NCI-H748 (cell line): ENCODE measurements at regions not wholly inside any gene's neighbourhood (a gene's known extent, or its start where the extent isn't known, plus 50 kb on each side); places are given as distances from the start of the nearest gene placed in this dataset.

Source experiments
- DNase-seq: peaks from one replicate; lab custom pipeline; 2025; ENCODE audit not compliant: unreplicated experiment; lab: John Stamatoyannopoulos, UW

GRCh38 chr3:168419091-168419490 lies 323.4 kb upstream of the GOLIM4 start:
- DNase-seq, result no peak

GRCh38 chr3:168417016-168417415 lies 321.3 kb upstream of the GOLIM4 start:
- no peak for DNase-seq

- no peak for DNase-seq
Measured at GRCh38 chr3:168416446-168416845, 320.7 kb upstream of the GOLIM4 start.

- DNase-seq, result no peak
Measured at GRCh38 chr3:168414149-168414548, 318.4 kb upstream of the GOLIM4 start.

- DNase-seq, result no peak
Measured at GRCh38 chr3:168407381-168407780, 311.7 kb upstream of the GOLIM4 start.

GRCh38 chr3:168405288-168405687 lies 309.6 kb upstream of the GOLIM4 start:
- DNase-seq, result no peak

GRCh38 chr3:168398371-168399025 lies 302.8 kb upstream of the GOLIM4 start:
- no peak for DNase-seq

- DNase-seq, result no peak
Measured at GRCh38 chr3:168396861-168397260, 301.1 kb upstream of the GOLIM4 start.

GRCh38 chr3:168395551-168395950 lies 299.8 kb upstream of the GOLIM4 start:
- DNase-seq, result no peak

GRCh38 chr3:168394439-168394838 lies 298.7 kb upstream of the GOLIM4 start:
- DNase-seq, result no peak

GRCh38 chr3:168386301-168386700 lies 290.6 kb upstream of the GOLIM4 start:
- no peak for DNase-seq

- no peak for DNase-seq
Measured at GRCh38 chr3:168384990-168385389, 289.3 kb upstream of the GOLIM4 start.

- no peak for DNase-seq
Measured at GRCh38 chr3:168383573-168383972, 287.8 kb upstream of the GOLIM4 start.

- DNase-seq, result no peak
Measured at GRCh38 chr3:168371846-168372245, 276.1 kb upstream of the GOLIM4 start.

GRCh38 chr3:168364967-168365366 lies 269.2 kb upstream of the GOLIM4 start:
- no peak for DNase-seq

GRCh38 chr3:168362661-168363247 lies 267.0 kb upstream of the GOLIM4 start:
- DNase-seq, result no peak

- no peak for DNase-seq
Measured at GRCh38 chr3:168362156-168362555, 266.4 kb upstream of the GOLIM4 start.

GRCh38 chr3:168360993-168361392 lies 265.3 kb upstream of the GOLIM4 start:
- no peak for DNase-seq

- DNase-seq, result no peak
Measured at GRCh38 chr3:168342946-168343850, 247.5 kb upstream of the GOLIM4 start.

- DNase-seq, result no peak
Measured at GRCh38 chr3:168341956-168342936, 246.5 kb upstream of the GOLIM4 start.
